ENCODE measurements at regions not wholly inside any gene's neighbourhood (a gene's known extent, or its start where the extent isn't known, plus 50 kb on each side); places are given as distances from the start of the nearest gene placed in this dataset.
"Not testable (repeated sequence)": the region's sequence is repeated elsewhere in the genome, so short reads cannot be mapped to it uniquely, and the experiment has no call there.

GRCh38 chr1:223951551-223951950, 105.8 kb upstream of the TP53BP2 start:
- DNase-seq: not testable (repeated sequence)

- not testable (repeated sequence) for DNase-seq
These were observed 104.2 kb upstream of the TP53BP2 start for GRCh38 chr1:223949944-223950343.

DNA sequence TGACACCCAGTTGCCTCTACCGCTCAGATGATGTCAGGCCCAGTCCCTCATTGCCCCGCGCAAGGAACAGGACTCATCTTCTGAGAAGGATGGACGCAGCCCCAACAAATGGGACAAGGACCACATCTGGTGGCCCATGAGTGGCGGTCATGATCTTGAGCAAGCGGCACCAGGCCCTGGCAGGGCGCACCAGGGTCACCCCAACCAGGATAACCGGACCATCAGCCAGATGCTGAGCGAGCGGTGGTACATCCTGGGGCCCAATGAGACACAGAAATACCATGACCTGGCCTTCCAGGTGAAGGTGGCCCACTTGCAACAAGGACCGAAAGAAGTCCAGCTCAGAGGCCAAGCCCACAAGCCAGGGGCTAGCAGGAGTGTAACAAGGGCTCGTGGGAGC, 102.3 kb upstream of the TP53BP2 start:
- DNase-seq: not testable (repeated sequence)

DNA sequence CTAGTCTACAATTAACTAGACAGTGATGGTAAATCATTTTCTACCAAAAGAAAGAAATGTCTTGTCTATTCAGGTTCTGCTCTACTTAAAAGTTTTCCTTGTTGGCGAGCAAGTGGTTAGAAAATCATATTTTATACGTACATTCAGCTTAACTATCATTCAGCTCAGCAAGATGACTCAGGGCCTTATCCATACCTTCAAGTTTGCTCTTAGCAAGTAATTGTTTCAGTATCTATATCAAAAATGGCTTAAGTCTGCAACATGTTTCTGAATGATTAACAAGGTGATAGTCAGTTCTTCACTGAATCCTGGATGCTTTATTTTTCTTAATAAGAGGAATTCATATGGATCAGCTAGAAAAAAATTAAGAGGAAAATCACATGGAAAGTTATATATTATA, 90.8 kb upstream of the TP53BP2 start:
- not testable (repeated sequence) for DNase-seq

DNA sequence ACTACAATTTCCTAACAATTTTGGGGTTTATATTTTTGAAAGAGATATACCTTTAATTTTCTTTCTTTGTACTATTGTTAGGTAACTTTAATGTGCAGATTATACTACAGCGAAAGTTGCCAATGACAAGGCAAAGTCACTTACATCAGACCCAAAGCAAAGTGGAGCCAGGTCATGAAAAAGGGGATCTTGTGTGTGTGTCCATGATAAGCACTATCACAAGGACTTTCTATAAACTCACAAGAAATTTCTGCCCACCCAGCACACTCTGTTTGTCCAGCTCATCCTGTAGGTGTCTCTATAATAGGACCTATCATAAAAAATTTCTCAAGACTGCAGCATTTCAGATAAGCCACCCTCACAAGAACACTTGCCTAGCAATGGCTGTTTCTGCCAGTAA, 85.7 kb upstream of the TP53BP2 start:
- DNase-seq: not testable (repeated sequence)

DNA sequence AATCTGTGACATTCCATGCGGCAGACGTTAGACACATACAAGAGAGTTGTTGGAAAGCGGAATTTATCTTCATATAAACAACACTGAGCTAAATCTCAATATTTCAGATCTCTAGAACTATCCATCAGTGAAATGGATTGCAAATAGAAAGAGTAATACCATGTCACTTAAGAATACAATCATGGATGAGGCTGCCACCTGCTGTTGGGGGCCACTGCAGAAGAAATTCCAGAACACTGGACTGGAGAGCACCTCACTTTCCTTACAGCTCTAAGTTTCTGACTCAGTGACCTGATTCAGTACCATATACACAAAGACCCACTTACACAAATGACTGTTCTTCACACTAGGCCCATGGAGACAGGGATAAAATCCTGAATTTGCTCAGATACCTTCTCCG, 75.1 kb upstream of the TP53BP2 start:
- DNase-seq: peak in 1 of 2 donors; percentile 10

DNA sequence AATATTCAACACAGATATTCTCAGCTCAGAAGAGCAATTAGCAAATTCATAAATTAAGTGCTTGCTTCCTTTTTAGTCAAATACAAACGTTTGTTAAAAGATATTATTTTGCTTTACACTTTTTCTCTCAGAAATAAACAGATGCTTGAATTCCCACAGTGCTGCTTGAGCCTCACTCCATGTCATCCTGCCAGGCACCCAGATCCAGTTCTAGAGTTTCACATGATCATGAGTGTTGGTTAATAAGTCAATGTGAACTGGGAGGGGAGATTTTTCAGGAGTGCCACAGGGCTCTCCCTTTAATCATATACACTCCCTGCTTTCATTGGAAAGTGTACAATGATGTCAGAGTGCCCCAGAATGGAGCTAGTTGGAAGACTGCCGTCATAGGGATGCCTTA, 69.7 kb upstream of the TP53BP2 start:
- DNase-seq: not testable (repeated sequence)

- DNase-seq: not testable (repeated sequence)
These were observed 68.0 kb upstream of the TP53BP2 start for GRCh38 chr1:223913715-223914114.

- peak; percentile 9 for DNase-seq
These were observed 62.3 kb upstream of the TP53BP2 start for GRCh38 chr1:223907943-223908587.

DNA sequence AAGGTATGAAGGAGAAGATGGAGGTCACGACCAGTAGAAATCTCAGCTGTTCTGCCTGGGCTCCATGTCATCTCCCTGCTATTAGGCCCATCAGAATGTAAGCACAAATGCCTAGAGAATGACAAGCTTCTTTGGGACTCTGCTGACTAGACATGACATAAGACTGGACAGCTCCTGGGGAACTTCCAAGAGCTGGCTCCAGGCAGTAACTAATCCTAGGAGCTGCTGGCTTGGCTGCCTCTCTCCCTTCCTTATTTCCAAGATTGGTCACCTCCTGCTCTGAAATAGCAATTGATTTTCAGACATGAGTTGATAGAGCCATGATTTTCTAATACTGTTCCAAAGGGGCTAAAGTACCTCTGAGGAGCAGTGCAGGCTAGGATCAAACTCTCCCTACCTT, 57.5 kb upstream of the TP53BP2 start:
- DNase-seq: not testable (repeated sequence)

DNA sequence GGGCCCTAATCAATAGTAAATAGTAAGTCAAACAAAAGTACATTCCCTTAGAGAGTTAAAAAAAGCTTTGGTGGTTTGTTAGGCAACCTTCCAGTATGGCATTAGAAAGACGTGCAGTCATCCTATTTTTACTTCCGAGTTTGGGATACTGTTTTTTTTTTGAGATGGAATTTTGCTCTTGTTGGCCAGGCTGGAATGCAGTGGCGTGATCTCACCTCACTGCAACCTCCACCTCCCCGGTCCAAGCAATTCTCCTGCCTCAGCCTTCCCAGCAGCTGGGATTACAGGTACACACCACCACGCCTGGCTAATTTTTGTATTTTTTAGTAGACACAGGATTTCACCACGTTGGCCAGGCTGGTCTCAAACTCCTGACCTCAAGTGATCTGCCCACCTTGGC, 54.0 kb upstream of the TP53BP2 start:
- not testable (repeated sequence) for DNase-seq

DNA sequence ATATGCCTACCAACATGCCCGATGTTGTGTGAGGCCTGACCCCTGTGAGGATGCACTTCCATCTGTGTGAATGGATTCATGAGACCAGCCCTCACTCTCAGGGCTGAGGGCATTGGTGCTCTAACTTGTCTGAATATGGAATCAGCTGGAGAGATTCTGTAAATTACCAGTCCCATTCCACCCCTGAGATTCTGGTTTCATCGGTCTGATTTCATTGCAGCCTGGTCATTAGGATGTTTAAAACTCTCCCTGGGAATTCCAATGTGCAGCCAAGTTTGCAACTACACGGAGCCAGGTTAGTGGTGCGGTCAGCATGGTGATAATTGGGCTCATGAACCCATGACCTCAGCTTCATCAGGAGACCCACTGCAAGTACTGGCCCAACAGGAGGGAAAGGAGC, 51.4 kb upstream of the TP53BP2 start:
- DNase-seq: not testable (repeated sequence)

- not testable (repeated sequence) for DNase-seq
These were observed 50.2 kb upstream of the TP53BP2 start for GRCh38 chr1:223895950-223896349.
